NB4 (cell line): ENCODE measurements at regions not wholly inside any gene's neighbourhood (a gene's known extent, or its start where the extent isn't known, plus 50 kb on each side); places are given as distances from the start of the nearest gene placed in this dataset.

ENCODE experiments used
- DNase-seq: peaks from one replicate; pipeline ENCODE4 v3.0.0; 2010; ENCODE audit warnings: low read depth
- H3K4me3 ChIP-seq: one replicate; pipeline ENCODE4 v1.5.1; 2011; ENCODE audit warnings: mild to moderate bottlenecking, low read depth, low read length, moderate library complexity
- MYC ChIP-seq: IDR thresholded peaks from 2 replicates; pipeline ENCODE4 v1.6.1; 2011; ENCODE audit warnings: low read depth, low read length
- POLR2A ChIP-seq: IDR thresholded peaks from 2 replicates; pipeline ENCODE4 v1.6.1; 2011; ENCODE audit warnings: mild to moderate bottlenecking; ENCODE audit not compliant: insufficient read length; ENCODE audit errors: extremely low read depth
- TF ChIP-seq, protein P1 (sequence below): IDR thresholded peaks from one replicate; pipeline ENCODE4 v1.5.1; 2012; ENCODE audit warnings: low read depth, low read length
- TF ChIP-seq, protein P2 (sequence below): IDR thresholded peaks from 2 replicates; pipeline ENCODE4 v1.6.1; 2011; ENCODE audit warnings: low read depth, low read length

DNA sequence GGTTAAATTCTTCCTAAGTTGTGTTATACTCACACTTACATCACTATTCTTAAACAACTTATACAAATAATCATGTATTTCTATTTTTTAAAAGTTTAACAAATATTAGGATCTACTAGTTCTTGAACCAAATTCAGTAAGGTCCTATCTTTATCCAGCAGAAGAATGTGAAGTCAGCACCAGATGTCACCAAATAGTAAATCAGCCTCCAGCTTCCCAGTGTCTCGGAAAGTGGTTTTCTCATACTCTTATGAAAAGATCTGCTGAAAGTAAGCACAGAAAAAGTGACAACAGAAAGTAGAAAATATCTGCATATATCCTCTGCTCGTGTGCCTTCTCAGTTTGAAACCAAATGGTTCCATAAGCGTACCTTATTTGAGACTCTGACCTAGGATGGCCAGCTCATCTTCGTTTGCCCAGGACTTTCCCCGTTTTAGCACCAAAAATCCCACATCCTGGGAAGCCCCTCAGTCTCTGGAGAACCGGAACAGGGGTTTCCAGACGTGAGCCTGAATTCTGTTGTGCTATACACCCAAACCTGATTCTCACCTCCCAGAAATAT, 98.0 kb upstream of the DCLK2 start:
- TF ChIP-seq, protein P1, sequence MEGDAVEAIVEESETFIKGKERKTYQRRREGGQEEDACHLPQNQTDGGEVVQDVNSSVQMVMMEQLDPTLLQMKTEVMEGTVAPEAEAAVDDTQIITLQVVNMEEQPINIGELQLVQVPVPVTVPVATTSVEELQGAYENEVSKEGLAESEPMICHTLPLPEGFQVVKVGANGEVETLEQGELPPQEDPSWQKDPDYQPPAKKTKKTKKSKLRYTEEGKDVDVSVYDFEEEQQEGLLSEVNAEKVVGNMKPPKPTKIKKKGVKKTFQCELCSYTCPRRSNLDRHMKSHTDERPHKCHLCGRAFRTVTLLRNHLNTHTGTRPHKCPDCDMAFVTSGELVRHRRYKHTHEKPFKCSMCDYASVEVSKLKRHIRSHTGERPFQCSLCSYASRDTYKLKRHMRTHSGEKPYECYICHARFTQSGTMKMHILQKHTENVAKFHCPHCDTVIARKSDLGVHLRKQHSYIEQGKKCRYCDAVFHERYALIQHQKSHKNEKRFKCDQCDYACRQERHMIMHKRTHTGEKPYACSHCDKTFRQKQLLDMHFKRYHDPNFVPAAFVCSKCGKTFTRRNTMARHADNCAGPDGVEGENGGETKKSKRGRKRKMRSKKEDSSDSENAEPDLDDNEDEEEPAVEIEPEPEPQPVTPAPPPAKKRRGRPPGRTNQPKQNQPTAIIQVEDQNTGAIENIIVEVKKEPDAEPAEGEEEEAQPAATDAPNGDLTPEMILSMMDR, result no peak
- TF ChIP-seq, protein P2, sequence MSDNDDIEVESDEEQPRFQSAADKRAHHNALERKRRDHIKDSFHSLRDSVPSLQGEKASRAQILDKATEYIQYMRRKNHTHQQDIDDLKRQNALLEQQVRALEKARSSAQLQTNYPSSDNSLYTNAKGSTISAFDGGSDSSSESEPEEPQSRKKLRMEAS, result no peak
- TF ChIP-seq POLR2A (no peak), MYC (no peak)
- DNase-seq, result no peak
- H3K4me3 ChIP-seq, result no peak overlapping the region

DNA sequence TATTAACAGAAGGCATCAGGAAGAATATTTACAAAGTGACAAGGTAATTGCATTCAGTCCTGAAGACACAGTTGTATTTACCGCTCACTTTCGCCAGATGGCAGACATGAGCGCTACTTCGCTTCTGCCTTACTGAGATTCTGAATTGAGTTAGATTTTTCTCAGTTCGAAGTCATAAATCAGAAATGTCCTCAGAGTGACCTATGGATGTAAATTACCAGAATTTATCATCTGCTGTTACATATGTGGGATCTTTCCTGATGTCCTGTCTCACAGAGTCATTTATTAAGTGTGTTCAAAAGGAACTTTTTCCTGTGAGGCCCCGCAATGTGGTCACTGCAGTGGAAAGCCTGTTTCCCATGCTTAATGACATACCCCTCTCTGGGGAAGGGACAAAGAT, 97.3 kb upstream of the DCLK2 start:
- peak; percentile 47 for DNase-seq
- TF ChIP-seq, protein P1, result peak; percentile 68
- no peak for TF ChIP-seq POLR2A
- TF ChIP-seq, protein P2, result no peak
- no peak for TF ChIP-seq MYC
- H3K4me3 ChIP-seq, result no peak overlapping the region

DNA sequence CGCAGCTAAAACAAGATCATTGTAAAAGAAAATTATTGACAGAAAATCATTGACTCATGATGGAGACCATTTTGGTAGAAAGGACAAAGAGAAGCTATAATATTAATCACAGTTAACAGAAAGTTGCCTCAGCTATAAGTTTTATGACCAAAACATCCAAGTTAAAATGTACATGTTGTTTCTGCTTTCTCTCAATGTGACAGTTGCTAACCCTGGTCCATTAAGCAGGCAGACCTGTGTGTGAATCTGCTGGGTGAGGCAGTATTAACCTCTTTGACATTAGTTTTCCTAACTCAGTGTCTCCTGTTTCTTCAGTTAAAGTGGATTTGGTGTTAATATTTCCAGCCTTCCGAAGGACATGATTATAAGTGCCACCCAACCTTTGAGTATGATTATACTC, 94.8 kb upstream of the DCLK2 start:
- H3K4me3 ChIP-seq, result no peak overlapping the region
- TF ChIP-seq, protein P1, result no peak
- DNase-seq, result no peak

DNA sequence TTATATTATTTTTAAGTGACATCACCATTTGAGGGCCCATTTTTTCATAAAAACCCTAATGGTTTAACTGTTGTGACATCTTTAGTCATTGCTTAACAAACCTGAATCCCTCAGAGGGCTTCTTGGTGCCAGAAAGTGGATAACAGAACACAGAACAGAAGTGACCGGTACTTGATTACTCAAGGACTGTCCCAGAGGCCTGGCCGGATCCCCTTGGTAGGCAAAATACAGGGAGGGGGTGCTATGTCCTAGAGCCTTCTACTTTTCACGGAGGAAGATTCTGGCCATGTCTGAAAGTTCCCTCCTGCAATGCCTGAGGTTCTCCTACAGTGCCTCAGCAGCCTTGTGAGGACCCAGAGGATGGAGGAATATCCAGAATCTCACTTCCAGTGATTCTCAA, 94.3 kb upstream of the DCLK2 start:
- TF ChIP-seq, protein P2, result no peak
- TF ChIP-seq POLR2A (no peak), MYC (no peak)
- TF ChIP-seq, protein P1, result no peak
- no peak for DNase-seq
- no peak overlapping the region for H3K4me3 ChIP-seq

DNA sequence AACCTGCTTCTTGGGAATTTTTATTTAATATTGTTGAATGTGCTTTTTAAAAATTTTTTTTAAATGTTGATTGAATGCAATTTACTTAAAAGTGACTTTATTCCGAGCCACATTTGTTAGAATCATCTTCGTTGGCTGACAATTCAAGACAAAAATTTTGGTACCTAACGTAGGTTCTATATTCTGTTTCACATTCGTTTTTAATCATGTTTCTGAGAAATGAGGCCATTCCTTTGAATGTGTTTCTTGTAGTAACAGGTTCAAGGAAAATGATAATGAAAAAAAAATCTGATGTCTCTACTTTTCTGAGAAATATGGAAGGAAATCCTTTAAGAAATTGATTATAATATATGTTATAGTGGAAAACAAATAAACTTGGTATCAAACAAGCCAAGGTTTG, 92.3 kb upstream of the DCLK2 start:
- H3K4me3 ChIP-seq, result no peak overlapping the region
- TF ChIP-seq, protein P2, result no peak
- TF ChIP-seq, protein P1, result no peak
- TF ChIP-seq POLR2A, result no peak
- no peak for TF ChIP-seq MYC
- DNase-seq, result no peak

DNA sequence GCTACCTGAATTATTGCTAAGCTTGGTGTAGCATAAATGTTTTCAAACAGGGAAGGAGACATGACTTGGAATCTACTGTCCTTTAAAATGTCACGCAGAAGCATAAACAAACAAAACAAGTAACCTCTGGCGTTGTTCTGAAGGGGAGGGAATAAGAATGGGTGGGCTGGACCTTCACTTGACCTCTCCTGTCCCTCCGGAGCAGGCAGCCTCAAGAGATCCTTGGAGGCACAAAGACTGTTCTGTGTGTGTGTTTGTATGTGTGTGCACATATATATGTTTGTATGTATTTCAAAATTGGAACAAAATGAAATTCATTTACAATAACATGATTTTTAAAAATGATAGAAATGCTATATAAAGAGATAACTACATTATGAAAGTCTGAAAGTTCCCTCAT, 91.3 kb upstream of the DCLK2 start:
- no peak for TF ChIP-seq MYC
- TF ChIP-seq, protein P2, result no peak
- TF ChIP-seq, protein P1, result no peak
- TF ChIP-seq POLR2A, result no peak
- no peak overlapping the region for H3K4me3 ChIP-seq

More for the DNA sequence above, 91.3 kb upstream of the DCLK2 start:
- no peak for DNase-seq
